CD4-positive, alpha-beta memory T cell (primary cell): ENCODE measurements at regions not wholly inside any gene's neighbourhood (a gene's known extent, or its start where the extent isn't known, plus 50 kb on each side); places are given as distances from the start of the nearest gene placed in this dataset.
"Not testable (repeated sequence)": the region's sequence is repeated elsewhere in the genome, so short reads cannot be mapped to it uniquely, and the experiment has no call there.

Experiments
- CTCF ChIA-PET: fragments of 350-600 bp; sonication (Branson Sonifier 250); formaldehyde crosslinking; loops from one replicate; lab custom pipeline; 2021; ENCODE audit warnings: inconsistent platforms; ENCODE audit not compliant: partially characterized antibody; lab: Charles Lee
- POLR2A ChIA-PET: fragments of 350-600 bp; sonication (Branson Sonifier 250); formaldehyde crosslinking; loops from one replicate; lab custom pipeline; 2021; ENCODE audit not compliant: partially characterized antibody; lab: Charles Lee
- DNase-seq, 5 donors: peaks; one replicate each; pipeline versions ENCODE4 v3.0.0 to v3.0.0-alpha.2; 2020 to 2022; ENCODE audit warnings: mixed read lengths in 1 of 5
- H3K27ac ChIP-seq: one replicate; pipeline ENCODE4 v1.7.0; 2013; ENCODE audit warnings: low read depth, low read length
- H3K27me3 ChIP-seq: 2 replicates; pipeline ENCODE4 v1.7.0; 2013; ENCODE audit warnings: mild to moderate bottlenecking, low read length, moderate library complexity; ENCODE audit not compliant: insufficient read depth
- H3K36me3 ChIP-seq: 2 replicates; pipeline ENCODE4 v1.7.0; 2013; ENCODE audit warnings: mild to moderate bottlenecking, low read length, moderate library complexity; ENCODE audit not compliant: insufficient read depth
- H3K4me1 ChIP-seq: 2 replicates; pipeline ENCODE4 v1.7.0; 2013; ENCODE audit warnings: mild to moderate bottlenecking, low read length, moderate library complexity; ENCODE audit not compliant: insufficient read depth
- H3K4me3 ChIP-seq, 2 donors: one replicate each; pipeline ENCODE4 v1.7.0; 2013; ENCODE audit warnings: low read length in 2 of 2, mild to moderate bottlenecking in 1 of 2
- H3K9me3 ChIP-seq, 2 donors: one replicate each; pipeline ENCODE4 v1.7.0; 2013; ENCODE audit warnings: low read length in 2 of 2, control low read depth in 1 of 2; ENCODE audit not compliant: control insufficient read depth in 1 of 2
- H3K27ac Mint-ChIP-seq, 7 donors: one replicate each; pipeline ENCODE4 v1.8.0; 2020 to 2021; ENCODE audit warnings: mixed read lengths in 7 of 7, mild to moderate bottlenecking in 6 of 7, inconsistent platforms in 3 of 7, moderate library complexity in 3 of 7
- H3K27me3 Mint-ChIP-seq, 2 donors: one replicate each; pipeline ENCODE4 v1.8.0; 2020 to 2021; ENCODE audit warnings: mixed read lengths in 2 of 2
- H3K36me3 Mint-ChIP-seq, 2 donors: one replicate each; pipeline ENCODE4 v1.8.0; 2020 to 2021; ENCODE audit warnings: mixed read lengths in 2 of 2, inconsistent platforms in 1 of 2, mild to moderate bottlenecking in 1 of 2
- H3K4me1 Mint-ChIP-seq, 4 donors: one replicate each; pipeline ENCODE4 v1.8.0; 2020 to 2021; ENCODE audit warnings: mixed read lengths in 4 of 4, mild to moderate bottlenecking in 1 of 4
- H3K4me3 Mint-ChIP-seq, 8 donors: one replicate each; pipeline ENCODE4 v1.8.0; 2020 to 2021; ENCODE audit warnings: mixed read lengths in 8 of 8, mild to moderate bottlenecking in 7 of 8, moderate library complexity in 6 of 8, inconsistent platforms in 3 of 8
- H3K9me3 Mint-ChIP-seq, 8 donors: one replicate each; pipeline ENCODE4 v1.8.0; 2020 to 2021; ENCODE audit warnings: mixed read lengths in 8 of 8, mild to moderate bottlenecking in 5 of 8, inconsistent platforms in 3 of 8, moderate library complexity in 1 of 8
- intact Hi-C: fragments of 100-400 bp; cut with micrococcal nuclease; formaldehyde crosslinking; loops from one replicate; pipeline ENCODE4 v1.15.1; 2023

- intact Hi-C loops = no loop called here
- Mint-ChIP-seq H3K4me1 (peaks cover 3 to 13% (median 6%) of the 10 kb centered on the region in 4 donors), H3K36me3 (no peaks in the 10 kb centered on the region), H3K27ac (peak overlapping the region in 1 of 7 donors; percentile 53), H3K4me3 (peak overlapping the region in 1 of 8 donors; percentile 53), H3K27me3 (peaks cover 0 to 2% of the 10 kb centered on the region in 2 donors), H3K9me3 (no peaks in the 10 kb centered on the region)
- Histone ChIP-seq H3K27me3 (no peaks in the 10 kb centered on the region), H3K9me3 (no peaks in the 10 kb centered on the region), H3K4me1 (peaks cover 29% of the 10 kb centered on the region), H3K27ac (no peak overlapping the region), H3K36me3 (no peaks in the 10 kb centered on the region), H3K4me3 (no peak overlapping the region)
- DNase-seq = no peak
- POLR2A ChIA-PET = interaction anchor here (0.6 to 2.1 kb wide), 2 partner anchors 1864 to 1866 kb away, joined by 3 to 8 read pairs; no protein-coding TSS in a partner anchor
- CTCF ChIA-PET = interaction anchor here (0.7 to 11.1 kb wide), 6 partner anchors 9 to 1873 kb away, joined by 3 to 200 read pairs (median 6); no protein-coding TSS in a partner anchor
These were observed 184.6 kb downstream of the GOLGA6L6 start for GRCh38 chr15:20356911-20357480.

GRCh38 chr15:20356444-20356910, 185.1 kb downstream of the GOLGA6L6 start:
- no peaks in the 10 kb centered on the region for H3K36me3 ChIP-seq
- Mint-ChIP-seq H3K9me3 (no peaks in the 10 kb centered on the region), H3K4me3 (peak overlapping the region in 1 of 8 donors; percentile 53), H3K27ac (peak overlapping the region in 5 of 7 donors; percentile 11 to 85 (median 48)), H3K4me1 (peaks cover 3 to 13% (median 6%) of the 10 kb centered on the region in 4 donors), H3K27me3 (peaks cover 0 to 2% of the 10 kb centered on the region in 2 donors), H3K36me3 (no peaks in the 10 kb centered on the region)
- no peaks in the 10 kb centered on the region for H3K27me3 ChIP-seq
- ChIA-PET CTCF (interaction anchor here (0.7 to 11.1 kb wide), 9 partner anchors 8 to 1877 kb away, joined by 3 to 200 read pairs (median 4); no protein-coding TSS in a partner anchor), POLR2A (interaction anchor here (0.6 to 2.1 kb wide), 2 partner anchors 1865 to 1866 kb away, joined by 3 to 8 read pairs; no protein-coding TSS in a partner anchor)
- no peak overlapping the region for H3K4me3 ChIP-seq
- intact Hi-C loops = no loop called here
- DNase-seq = peak; percentile 63 to 87 (median 80)
- H3K4me1 ChIP-seq = peaks cover 29% of the 10 kb centered on the region
- no peaks in the 10 kb centered on the region for H3K9me3 ChIP-seq
- H3K27ac ChIP-seq = no peak overlapping the region

GRCh38 chr15:20355256-20355868, 186.2 kb downstream of the GOLGA6L6 start:
- H3K4me3 Mint-ChIP-seq = no peak overlapping the region
- ChIA-PET CTCF (interaction anchor here (1.0 to 11.1 kb wide), 4 partner anchors 9 to 1906 kb away, joined by 3 to 200 read pairs (median 4); no protein-coding TSS in a partner anchor), POLR2A (interaction anchor here (2.1 to 2.2 kb wide), 2 partner anchors 1866 kb away, joined by 8 read pairs; no protein-coding TSS in a partner anchor)
- peak overlapping the region in 3 of 7 donors; percentile 7 to 66 (median 13) for H3K27ac Mint-ChIP-seq
- Histone ChIP-seq H3K27me3 (no peaks in the 10 kb centered on the region), H3K4me1 (peaks cover 29% of the 10 kb centered on the region), H3K9me3 (no peaks in the 10 kb centered on the region), H3K36me3 (no peaks in the 10 kb centered on the region), H3K27ac (no peak overlapping the region), H3K4me3 (no peak overlapping the region)
- intact Hi-C loops = no loop called here
- peaks cover 0 to 1% (median 0%) of the 10 kb centered on the region in 8 donors for H3K9me3 Mint-ChIP-seq
- no peak for DNase-seq
- H3K4me1 Mint-ChIP-seq = peaks cover 3 to 13% (median 6%) of the 10 kb centered on the region in 4 donors
- H3K27me3 Mint-ChIP-seq = peaks cover 0 to 2% of the 10 kb centered on the region in 2 donors
- no peaks in the 10 kb centered on the region for H3K36me3 Mint-ChIP-seq

- H3K4me1 Mint-ChIP-seq = peaks cover 3 to 13% (median 6%) of the 10 kb centered on the region in 4 donors
- POLR2A ChIA-PET = interaction anchor here (2.2 kb wide), 1 partner anchor 1867 kb away, joined by 8 read pairs; no protein-coding TSS in a partner anchor
- CTCF ChIA-PET = interaction anchor here (1.3 to 11.1 kb wide), 2 partner anchors 1870 to 1907 kb away, joined by 4 to 200 read pairs; no protein-coding TSS in a partner anchor
- H3K27ac ChIP-seq, H3K27me3 Mint-ChIP-seq, H3K9me3 ChIP-seq, intact Hi-C loops, H3K27ac Mint-ChIP-seq, H3K36me3 ChIP-seq, H3K9me3 Mint-ChIP-seq, H3K27me3 ChIP-seq, H3K4me3 Mint-ChIP-seq, H3K36me3 Mint-ChIP-seq, H3K4me3 ChIP-seq, DNase-seq: not testable (repeated sequence)
- peaks cover 29% of the 10 kb centered on the region for H3K4me1 ChIP-seq
These were observed 186.7 kb downstream of the GOLGA6L6 start for GRCh38 chr15:20354884-20355223.

- Histone ChIP-seq H3K36me3 (no peaks in the 10 kb centered on the region), H3K27ac (no peak overlapping the region), H3K4me1 (peaks cover 29% of the 10 kb centered on the region), H3K27me3 (no peaks in the 10 kb centered on the region), H3K4me3 (no peak overlapping the region), H3K9me3 (no peaks in the 10 kb centered on the region)
- no peak for DNase-seq
- ChIA-PET POLR2A (interaction anchor here (0.9 to 2.2 kb wide), 2 partner anchors 1867 to 1873 kb away, joined by 4 to 8 read pairs; no protein-coding TSS in a partner anchor), CTCF (interaction anchor here (11.1 kb wide), 1 partner anchor 1871 kb away, joined by 200 read pairs; no protein-coding TSS in a partner anchor)
- H3K4me3 Mint-ChIP-seq = no peak overlapping the region
- no peaks in the 10 kb centered on the region for H3K36me3 Mint-ChIP-seq
- intact Hi-C loops = no loop called here
- no peak overlapping the region for H3K27ac Mint-ChIP-seq
- peaks cover 3 to 13% (median 6%) of the 10 kb centered on the region in 4 donors for H3K4me1 Mint-ChIP-seq
- peaks cover 0 to 2% (median 0%) of the 10 kb centered on the region in 8 donors for H3K9me3 Mint-ChIP-seq
- H3K27me3 Mint-ChIP-seq = peaks cover 0 to 4% of the 10 kb centered on the region in 2 donors
These were observed 187.4 kb downstream of the GOLGA6L6 start for GRCh38 chr15:20353966-20354883.

- peaks cover 29% of the 10 kb centered on the region for H3K4me1 ChIP-seq
- H3K4me3 Mint-ChIP-seq = no peak overlapping the region
- H3K27ac ChIP-seq = no peak overlapping the region
- peaks cover 0 to 2% (median 0%) of the 10 kb centered on the region in 8 donors for H3K9me3 Mint-ChIP-seq
- no peaks in the 10 kb centered on the region for H3K36me3 Mint-ChIP-seq
- no peaks in the 10 kb centered on the region for H3K9me3 ChIP-seq
- CTCF ChIA-PET = interaction anchor here (0.7 to 11.1 kb wide), 2 partner anchors 159 to 1872 kb away, joined by 3 to 200 read pairs; no protein-coding TSS in a partner anchor
- peak overlapping the region in 1 of 7 donors; percentile 65 for H3K27ac Mint-ChIP-seq
- intact Hi-C loops = no loop called here
- POLR2A ChIA-PET = no interaction called here
- no peaks in the 10 kb centered on the region for H3K27me3 ChIP-seq
- H3K4me1 Mint-ChIP-seq = peaks cover 3 to 13% (median 6%) of the 10 kb centered on the region in 4 donors
- H3K36me3 ChIP-seq = no peaks in the 10 kb centered on the region
- H3K27me3 Mint-ChIP-seq = peaks cover 0 to 4% of the 10 kb centered on the region in 2 donors
- DNase-seq = no peak
- no peak overlapping the region for H3K4me3 ChIP-seq
These were observed 189.1 kb downstream of the GOLGA6L6 start for GRCh38 chr15:20352241-20353200.
